ENCODE measurements at regions not wholly inside any gene's neighbourhood (a gene's known extent, or its start where the extent isn't known, plus 50 kb on each side); places are given as distances from the start of the nearest gene placed in this dataset.
"Not testable (repeated sequence)": the region's sequence is repeated elsewhere in the genome, so short reads cannot be mapped to it uniquely, and the experiment has no call there.

DNA sequence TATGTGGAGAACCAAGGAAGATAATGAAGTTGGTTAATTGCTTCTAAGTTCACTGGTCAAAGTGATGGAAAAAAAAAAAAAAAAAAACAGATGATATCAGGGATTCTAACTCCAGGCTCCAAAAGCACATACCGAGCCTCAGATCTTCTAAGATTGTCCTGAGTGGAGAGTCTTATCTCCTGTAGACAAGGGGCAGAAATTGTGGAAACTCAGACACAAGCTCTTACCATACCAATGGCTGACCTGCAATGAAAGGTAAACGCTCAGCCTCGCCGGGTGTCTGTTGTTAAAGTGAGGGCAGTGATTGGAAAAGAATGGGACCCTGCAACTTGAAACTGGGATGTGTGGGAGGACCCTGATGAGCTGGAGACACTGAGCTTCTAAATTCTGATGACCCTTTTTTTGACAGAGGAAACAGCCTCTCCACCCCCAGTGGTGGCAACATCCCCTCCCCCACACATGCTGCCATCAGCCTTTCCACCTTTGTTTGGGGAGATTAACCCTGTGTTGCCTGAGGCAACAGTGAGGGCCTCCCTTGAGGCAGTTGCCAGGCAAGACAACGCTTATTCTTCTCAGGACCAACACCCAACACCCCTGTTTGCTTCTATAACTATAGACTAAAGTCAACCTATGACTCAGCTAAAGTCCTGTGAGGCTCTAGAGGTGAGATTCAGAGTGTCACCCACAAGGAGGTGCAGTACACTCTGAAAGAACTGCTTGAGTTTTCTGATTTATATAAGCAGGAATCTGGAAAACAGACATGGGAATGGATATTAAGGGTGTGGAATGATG is 154.0 kb downstream of the THBS2 start:
- DNase-seq: no peak

DNA sequence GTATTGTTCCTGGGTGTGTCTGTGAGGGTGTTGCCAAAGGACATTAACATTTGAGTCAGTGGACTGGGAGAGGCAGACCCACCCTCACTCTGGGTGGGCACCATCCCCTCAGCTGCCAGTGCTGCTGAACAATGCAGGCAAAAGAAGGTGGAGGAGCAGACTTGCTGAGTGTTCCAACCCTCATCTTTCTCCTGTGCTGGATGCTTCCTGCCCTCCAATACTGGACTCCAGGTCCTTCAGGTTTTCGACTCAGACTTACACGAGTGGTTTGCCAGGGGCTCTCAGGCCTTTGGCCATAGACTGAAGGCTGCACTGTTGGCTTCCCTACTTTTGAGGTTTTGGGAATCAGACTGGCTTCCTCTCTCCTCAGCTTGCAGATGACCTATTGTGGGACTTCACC is 155.0 kb downstream of the THBS2 start:
- not testable (repeated sequence) for DNase-seq

DNA sequence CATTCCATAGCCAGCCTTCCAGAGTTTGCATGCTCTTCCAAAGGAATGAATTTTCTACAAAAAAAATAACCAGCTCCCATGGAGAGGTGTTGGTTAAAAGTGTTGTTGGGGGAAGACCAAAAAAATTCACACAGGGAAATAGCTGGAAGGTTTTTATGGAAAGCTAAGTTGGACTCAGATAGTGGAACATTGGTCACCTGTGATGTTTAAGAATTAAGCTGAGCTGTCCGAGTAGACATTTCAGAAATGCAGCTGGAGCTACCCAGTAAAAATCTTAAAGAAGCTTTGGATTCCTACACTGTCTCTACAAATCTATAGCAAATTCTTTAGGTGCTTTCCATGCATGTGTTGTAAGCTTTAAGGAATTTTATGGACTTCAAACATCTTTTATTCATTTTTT is 155.5 kb downstream of the THBS2 start:
- no peak for DNase-seq

DNA sequence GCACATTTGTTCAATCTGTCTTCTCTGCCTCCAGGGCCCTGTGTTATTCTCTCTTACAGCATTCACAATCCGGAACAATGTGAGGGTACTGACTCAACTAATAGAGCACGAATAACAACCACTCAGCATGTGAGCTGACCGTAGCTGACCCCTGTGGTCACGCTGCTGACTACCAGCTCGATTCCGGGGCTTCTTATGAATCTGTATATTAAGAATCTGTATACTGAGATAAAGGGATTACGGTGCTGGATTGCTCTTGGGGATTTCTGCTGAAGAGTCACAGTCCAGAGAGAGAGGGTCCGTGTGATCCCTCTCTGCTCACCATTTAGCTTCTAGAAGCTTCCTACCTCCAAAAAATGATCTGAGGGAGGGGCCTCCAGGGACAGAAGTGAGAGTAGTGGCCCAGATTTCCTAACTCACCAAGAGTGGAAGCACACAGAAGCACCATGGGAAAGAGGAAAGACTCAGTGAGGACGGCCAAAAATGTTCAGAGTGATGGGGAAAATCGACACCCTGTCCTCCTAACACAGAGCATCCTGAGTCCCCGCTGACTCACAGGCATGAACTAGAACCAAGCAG is 156.2 kb downstream of the THBS2 start:
- no peak for DNase-seq

DNA sequence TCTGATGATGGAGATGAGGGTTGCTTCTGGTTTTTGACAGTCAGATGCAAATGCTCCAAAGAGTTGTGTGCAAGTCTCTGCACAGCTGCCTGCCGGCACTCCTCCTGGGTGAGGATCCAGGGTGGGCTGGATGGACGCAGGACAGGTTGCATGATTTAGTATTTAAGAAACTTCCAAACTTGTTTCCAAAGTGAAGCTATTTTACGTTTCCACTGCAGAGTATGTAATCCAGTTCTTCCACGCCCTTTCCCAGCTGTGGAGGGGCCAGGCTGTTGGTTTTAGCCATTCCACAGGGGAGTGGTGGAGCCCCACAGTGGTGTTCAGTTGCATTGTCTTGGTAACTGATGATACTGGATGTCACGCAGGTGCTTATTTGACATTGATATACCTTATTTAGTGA is 157.3 kb downstream of the THBS2 start:
- DNase-seq: no peak

DNA sequence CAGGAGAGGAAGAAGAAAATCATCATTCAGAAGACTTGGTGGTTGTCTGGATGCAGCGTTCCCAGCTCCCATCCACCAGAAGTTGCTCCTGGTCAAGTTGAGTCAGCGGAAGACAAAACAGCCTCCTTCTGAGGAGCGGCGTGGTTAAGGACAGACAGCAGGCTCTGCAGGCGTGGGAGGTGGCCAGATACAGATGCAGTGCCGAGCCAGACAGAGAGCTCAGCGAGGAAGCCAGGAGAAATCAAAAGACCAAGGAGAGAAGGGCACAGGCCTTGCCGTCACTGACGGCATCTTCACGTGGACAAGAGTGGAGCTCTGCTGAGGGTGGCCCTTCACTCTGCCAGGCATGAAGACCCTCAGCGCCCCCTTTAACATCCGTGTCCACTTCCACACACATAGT is 158.5 kb downstream of the THBS2 start:
- no peak for DNase-seq

DNA sequence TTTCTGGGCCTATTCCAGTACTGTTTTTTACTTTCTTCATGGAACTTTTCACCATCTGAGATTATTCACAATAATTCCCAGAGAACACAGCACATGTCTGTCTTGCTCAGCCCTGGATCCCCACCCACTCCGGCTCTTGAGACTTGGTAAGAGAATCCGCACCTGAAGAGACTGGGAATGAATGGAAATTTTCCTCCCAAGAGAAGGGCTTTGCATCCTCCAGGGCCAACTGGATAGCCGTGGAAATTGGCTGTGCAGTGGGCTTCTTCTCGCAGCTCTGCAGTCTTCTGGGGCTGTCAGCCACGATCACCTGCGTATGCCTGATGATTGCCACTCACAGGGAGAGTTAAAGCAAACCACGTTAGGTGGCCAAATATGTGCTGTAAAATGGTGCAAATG is 159.1 kb downstream of the THBS2 start:
- no peak for DNase-seq

DNA sequence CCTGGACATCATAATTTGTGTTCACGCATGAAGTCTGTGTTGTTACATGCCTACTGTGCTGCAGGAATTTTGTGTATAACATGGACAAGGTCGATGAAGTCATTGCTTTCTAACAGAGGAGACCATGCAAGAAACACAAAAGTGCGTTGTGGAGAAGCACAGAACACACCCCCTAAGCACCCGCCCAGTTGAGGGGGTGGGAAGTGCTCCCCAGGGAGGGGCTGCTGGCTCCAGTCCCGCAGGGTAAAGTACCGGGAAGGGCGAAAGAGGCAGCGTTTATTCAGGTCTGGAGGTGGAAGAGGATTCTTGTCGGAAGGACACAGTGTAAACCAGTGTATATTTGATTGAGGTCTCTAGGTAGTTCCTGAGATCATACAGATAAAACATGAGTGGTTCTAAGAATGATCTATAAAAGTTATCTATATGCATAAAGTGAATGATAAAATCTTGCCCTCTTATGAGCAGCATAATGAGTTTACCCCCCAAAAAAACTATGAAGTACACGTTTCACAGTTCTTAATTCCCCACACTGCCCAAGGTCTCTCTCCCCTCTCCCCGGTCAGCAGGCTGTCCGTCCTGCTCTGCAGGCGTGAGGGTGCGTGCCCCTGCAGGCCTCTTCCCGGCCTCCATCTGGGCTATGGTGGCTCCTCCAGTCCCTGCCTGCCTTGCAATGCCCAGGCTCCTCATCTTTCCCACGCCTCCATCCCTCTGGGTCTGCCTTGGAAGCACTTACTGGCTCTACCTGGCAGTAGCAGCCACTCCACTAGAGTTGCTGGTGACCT is 159.7 kb downstream of the THBS2 start:
- DNase-seq: no peak

DNA sequence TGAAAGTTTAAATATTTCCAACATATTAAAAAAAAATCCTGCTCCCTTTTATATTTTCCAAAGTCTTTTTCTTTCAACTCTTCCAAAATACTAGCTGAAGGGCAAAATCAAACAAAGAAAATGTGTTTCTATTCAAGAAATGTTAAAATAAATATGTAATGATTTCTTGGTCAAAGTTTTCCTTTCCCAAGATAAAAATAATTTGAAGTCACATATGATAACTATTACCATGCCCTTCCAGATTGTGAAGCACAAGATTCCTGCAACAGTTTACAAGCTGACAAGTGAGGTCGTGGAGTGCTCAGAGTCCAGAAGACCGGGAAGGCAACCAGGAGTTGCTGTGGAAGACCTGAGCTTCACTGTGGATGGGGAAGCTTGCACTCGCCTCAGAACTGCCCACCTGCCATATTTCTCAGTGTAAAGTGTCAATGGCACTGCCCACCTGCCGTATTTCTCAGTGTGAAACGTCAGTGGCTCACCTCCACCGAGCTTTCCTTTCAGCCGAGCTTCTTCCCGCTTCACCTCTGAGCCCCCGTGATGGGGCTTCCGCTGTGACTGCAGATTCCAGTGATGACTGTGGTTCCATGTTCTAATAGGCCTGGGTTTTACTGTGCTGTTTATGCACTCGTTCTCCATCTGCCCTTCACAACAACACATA is 160.5 kb downstream of the THBS2 start:
- no peak for DNase-seq

DNA sequence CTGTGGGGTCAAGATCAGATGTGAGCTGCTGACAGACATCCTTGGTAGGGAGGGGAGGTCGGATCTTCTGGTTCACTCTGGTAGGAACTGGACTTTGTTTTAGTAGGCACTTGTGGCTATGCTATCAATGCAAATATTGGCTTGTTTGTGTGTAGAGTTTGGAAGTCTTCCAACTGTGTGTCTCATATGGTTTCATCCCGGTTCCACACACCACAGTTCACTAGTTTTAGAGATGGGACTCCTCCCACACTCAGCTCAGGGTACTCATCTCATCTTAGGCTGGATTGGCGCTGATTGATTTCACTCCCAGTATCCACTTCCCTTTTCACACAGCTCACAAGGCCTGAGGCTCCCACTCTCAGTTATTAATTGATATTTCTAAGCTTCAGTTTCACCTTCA is 161.3 kb downstream of the THBS2 start:
- no peak for DNase-seq

DNA sequence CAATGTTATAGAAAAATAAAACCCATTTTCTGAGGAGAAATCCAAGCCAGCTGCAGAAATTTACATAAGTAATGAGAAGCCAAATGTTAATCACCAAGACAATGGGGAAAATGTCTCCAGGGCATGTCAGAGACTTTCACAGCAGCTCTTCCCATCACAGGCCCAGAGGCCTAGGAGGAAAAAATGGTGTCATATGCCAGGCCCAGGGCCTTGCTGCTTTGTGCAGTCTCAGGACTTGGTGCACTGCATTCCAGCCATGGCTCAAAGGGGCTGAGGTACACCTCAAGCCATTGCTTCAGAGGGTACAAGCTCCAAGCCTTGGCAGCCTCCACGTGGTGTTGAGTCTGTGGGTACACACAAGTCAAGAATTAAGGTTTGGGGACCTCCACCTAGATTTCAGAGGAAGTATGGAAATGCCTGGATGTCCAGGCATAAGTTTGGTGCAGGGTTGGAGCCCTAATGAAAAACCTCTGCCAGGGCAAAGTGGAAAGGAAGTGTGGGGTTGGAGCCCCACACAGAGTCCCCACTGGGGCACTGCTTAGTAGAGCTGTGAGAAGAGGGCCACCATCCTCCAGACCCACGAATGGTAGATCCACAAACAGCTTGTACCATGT is 163.0 kb downstream of the THBS2 start:
- not testable (repeated sequence) for DNase-seq

DNA sequence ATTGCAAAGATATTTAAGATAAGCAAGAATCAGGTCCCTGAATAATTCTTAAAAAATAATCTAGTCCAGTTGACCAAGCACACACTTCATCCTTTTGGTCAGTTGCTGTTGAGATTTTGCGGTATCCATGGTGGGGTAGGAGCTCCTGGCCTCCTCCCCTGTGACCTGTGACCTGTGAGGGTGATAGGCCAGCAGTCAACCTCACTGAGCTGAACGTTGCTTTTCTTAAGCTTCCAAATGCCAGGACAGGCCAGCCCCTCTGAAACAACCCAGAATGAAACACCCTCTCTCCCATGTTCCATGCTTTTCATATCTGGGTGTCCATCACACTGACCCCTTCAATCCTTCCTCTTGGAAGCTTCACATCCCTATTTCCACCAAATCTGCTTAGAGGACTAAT is 164.9 kb downstream of the THBS2 start:
- no peak for DNase-seq

DNA sequence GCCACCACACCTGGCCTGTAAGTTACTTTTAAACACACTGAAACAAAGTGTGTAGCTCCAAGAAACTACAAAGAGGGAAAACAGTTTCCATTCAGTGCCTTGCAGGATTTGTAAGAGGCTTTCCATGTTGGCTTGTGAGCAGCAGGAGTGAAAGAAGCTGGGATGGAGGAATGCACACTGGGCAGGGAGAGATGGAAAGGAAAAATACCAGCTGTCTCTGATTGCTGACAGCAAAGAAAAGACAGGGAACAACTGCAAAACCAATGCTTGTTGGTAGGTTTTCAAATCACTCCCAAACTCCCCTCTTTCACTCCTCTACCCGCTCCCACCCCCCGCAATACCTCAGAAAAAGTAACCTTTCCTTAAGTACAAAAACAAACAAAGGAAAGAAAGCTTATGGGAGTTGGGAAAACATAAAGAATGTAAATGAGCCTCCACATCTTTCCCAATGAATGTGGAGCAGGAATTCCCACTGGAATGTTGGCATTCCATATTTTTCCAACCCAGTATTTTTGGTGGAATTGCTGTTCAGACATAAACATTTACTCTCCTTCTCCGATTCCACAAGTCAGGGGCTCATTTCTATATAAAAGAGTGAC is 166.1 kb downstream of the THBS2 start:
- DNase-seq: no peak

DNA sequence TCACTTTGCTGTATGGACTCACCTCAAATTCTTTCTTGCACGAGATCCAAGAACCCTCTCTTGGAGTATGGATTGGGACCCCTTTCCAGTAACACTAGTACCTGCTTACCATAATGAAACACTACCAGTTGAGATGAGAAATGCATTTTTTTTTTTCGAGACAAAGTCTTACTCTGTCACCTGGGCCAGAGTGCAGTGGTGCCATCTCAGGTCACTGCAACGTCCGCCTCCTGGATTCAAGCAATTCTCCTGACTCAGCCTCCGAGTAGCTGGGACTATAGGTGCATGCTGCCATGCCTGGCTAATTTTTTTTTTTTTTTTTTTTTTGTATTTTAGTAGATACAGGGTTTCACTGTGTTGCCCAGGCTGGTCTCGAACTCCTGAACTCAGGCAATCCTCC is 167.0 kb downstream of the THBS2 start:
- not testable (repeated sequence) for DNase-seq

DNA sequence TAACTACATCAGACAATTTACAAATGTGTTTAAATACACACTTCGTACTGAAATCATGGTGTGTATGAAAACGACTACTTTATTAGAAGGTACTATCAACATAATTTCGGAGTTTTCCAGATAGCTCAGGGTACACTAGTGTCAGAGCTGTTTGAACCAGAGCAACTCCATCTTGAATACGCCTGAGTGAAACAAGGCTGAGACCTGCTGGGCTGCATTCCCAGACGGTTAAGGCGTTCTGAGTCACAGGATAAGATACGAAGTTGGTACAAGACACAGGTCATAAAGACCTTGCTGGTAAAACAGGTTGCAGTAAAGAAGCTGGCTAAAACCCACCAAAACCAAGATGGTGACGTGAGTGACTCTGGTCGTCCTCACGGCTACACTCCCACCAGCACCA is 167.6 kb downstream of the THBS2 start:
- no peak for DNase-seq

DNA sequence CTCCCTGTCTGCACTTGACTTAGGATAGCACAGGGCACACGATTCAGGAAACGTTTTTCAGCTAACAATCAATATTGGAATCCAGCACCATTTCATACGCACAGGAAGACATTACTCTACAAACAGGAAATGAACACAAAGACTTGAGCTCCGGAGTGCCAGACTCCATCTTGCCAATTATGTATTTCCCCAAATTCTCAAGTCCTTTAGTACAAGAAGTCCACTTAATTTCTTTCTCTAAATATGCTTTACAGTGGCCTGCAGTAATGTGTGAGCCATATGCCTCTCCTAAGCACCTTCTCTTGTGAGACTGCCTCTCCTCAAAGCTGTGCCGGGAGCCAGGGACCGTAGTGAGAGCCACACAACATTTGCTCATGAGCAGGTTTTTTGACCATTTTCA is 168.2 kb downstream of the THBS2 start:
- no peak for DNase-seq

DNA sequence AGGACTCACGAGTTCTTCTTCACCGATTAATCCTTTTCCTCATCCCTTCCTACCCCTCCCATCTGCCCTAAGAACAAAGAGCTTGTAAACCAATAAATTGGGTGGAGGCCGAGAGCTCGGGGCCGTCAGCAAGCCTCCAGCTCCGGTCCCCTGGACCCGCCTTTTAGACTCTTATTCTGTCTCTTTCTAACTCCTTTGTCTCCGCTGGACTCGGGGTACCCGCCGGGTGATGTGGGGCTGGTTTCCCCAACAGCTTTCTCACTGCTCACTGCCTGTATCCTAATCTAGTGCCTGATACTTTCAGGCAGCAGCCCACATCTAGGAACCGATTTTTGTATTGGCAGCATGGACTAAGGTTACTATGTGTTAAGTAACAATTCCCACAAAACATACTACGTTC is 169.1 kb downstream of the THBS2 start:
- DNase-seq: not testable (repeated sequence)

DNA sequence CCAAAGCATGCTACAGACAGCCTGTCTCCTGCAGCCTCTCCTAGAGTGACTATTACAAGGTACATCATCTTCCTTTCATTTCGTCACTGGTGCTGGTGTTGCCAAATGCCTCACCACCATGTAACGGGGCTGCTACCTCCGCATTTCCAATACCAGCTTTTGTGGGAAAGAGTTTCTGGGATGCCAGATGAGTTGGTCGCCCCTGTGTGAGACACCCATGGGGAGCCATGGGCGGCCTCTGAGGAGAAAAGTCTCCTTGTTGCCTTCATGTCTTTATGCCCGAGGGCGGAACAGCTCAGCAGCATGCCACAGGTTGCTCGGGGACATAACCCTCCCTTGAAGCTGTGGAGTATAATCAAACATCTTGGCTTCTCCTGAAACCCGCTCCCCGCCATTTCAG is 169.6 kb downstream of the THBS2 start:
- DNase-seq: no peak

DNA sequence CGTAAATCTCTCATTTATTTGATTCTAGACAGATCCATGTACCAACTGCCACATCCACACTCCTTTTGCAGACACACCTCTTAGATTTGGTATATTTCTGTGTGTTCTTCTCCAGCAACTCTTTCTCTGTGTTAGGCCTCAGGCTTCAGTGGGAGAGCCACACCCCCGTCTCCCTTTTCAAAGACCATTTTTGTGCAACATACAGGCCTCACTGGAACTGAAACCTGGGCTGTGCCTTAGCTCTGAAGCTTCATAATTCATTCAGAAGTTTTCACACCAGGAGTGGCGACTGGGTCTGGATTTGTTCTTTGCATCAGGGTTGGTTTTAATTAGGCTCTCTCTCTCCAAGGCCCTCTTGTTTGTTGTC is 170.2 kb downstream of the THBS2 start:
- no peak for DNase-seq

DNA sequence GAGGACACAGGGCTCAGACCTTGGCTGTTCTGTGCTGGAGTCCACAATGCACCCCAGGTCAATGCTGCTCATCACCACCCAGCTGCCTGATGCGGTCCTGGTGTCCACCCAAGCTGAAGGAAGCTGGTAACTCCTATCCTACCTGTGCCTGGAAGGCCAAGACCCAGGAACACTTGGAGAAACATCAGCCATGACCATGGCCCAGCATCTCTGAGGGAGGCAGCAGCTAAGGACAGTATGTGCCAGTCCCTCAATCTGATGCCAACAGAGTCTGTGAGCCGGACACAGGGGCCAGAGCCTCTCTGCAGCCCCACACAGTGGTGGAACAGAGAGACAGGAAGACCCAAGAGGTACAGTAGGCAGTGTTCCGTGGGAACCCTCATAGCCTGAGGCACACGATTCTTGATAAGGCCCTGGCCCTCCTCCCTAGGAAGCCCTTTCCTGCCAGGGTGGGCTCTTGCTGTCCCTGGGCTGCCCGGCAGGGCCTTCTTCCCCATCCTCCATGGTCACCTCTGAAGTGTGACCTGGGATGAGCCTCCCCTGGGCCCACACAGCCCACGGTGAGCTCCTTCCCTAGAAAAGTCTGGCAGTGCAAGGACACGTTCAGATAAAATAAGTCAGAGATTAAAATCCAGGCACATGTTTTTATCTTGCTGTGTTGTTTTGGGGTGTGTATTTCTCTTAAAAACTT is 170.7 kb downstream of the THBS2 start:
- no peak for DNase-seq

DNA sequence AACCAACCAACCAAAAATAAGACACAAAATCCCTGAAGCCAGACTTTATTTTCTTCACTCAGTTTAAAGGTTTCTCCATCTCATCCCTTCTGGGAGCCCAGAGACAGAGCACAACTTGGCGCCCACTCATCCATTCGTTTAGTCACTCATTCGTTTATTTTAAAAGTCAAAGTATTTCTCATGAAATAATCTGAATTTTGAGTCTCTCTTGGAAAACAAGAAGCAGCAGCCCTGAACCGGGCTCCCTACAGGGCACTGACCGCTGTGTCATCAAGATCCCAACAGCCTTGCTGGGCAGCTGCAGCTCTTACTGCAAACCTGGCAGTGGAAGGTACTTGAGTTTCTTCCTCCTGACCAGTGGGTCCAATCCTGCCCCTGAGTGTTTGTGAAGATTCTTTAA is 171.6 kb downstream of the THBS2 start:
- no peak for DNase-seq

DNA sequence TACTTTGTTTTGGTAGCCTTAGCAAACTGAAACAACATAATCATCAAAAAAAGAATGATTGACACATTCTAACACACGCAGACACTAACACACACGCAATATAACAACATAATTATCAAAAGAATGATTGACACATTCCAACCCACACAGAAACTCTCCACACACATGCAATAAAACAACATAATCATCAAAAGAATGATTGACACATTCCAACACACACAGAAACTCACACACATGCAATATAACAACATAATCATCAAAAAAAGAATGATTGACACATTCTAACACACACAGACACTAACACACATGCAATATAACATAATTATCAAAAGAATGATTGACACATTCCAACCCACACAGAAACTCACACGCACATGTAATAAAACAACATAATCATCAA is 172.4 kb downstream of the THBS2 start:
- no peak for DNase-seq

Data from activated CD4-positive, alpha-beta T cell treated with anti-CD3 and anti-CD28 coated beads, Interleukin-2, amount 50 U/mL, for 16 hours (primary cell).